OCI-LY3 (cell line): ENCODE measurements at regions not wholly inside any gene's neighbourhood (a gene's known extent, or its start where the extent isn't known, plus 50 kb on each side); places are given as distances from the start of the nearest gene placed in this dataset.

Experiments
- H2AFZ ChIP-seq: fragments of 200-600, 300-600 bp; shearing (Covaris generic); 2 replicates; pipeline ENCODE4 v1.6.0; 2014; ENCODE audit warnings: antibody characterized with exemption, low read depth, low read length
- H3K27ac ChIP-seq: fragments of 200-600, 300-600 bp; sonication (generic); 2 replicates; pipeline ENCODE4 v1.5.1; 2014; ENCODE audit warnings: mild to moderate bottlenecking, low read length, moderate library complexity, mixed read lengths
- H3K27me3 ChIP-seq: fragments of 200-600, 300-600 bp; sonication (generic); 2 replicates; pipeline ENCODE4 v1.6.1; 2014; ENCODE audit warnings: low read depth, low read length, mixed read lengths
- H3K36me3 ChIP-seq: fragments of 200-600, 300-600 bp; sonication (generic); replicated peaks from 2 replicates; pipeline ENCODE3; 2014; ENCODE audit warnings: low read depth, low read length, mixed read lengths
- H3K4me1 ChIP-seq: fragments of 300-600, 200-600 bp; sonication (generic); 2 replicates; pipeline ENCODE4 v1.6.1; 2014; ENCODE audit warnings: low read length, mixed read lengths
- H3K4me2 ChIP-seq: fragments of 200-600, 300-600 bp; sonication (generic); 2 replicates; pipeline ENCODE4 v1.6.1; 2014; ENCODE audit warnings: low read length, mixed read lengths
- H3K4me3 ChIP-seq: fragments of 300-600, 200-600 bp; sonication (generic); 2 replicates; pipeline ENCODE4 v1.5.1; 2014; ENCODE audit warnings: antibody characterized with exemption, mild to moderate bottlenecking, low read length, moderate library complexity
- H3K79me2 ChIP-seq: fragments of 300-600, 200-600 bp; shearing (Covaris generic); 2 replicates; pipeline ENCODE4 v1.6.1; 2014; ENCODE audit warnings: mild to moderate bottlenecking, low read length, mixed read lengths
- H3K9ac ChIP-seq: fragments of 300-600, 200-600 bp; shearing (Covaris generic); 2 replicates; pipeline ENCODE4 v1.6.0; 2014; ENCODE audit warnings: mild to moderate bottlenecking, low read length, moderate library complexity
- H3K9me3 ChIP-seq: fragments of 200-600, 300-600 bp; shearing (Covaris generic); 2 replicates; pipeline ENCODE4 v1.6.1; 2014; ENCODE audit warnings: low read length, mixed read lengths; ENCODE audit not compliant: insufficient read depth
- H4K20me1 ChIP-seq: fragments of 200-600, 300-600 bp; sonication (generic); 2 replicates; pipeline ENCODE4 v1.6.1; 2016; ENCODE audit warnings: low read length, mixed read lengths; ENCODE audit not compliant: insufficient read depth
- CTCF ChIP-seq: fragments of 200-600, 300-600 bp; sonication (generic); IDR thresholded peaks from 2 replicates; pipeline ENCODE4 v1.5.1; 2014; ENCODE audit warnings: antibody characterized with exemption, low read length, low read depth
- EZH2phosphoT487 ChIP-seq: fragments of 200-600 bp; shearing (Covaris generic); IDR thresholded peaks from 2 replicates; pipeline ENCODE4 v1.6.1; 2018; ENCODE audit warnings: antibody characterized with exemption, mixed run types, low read depth

- no peaks in the 10 kb centered on the region for H3K27me3 ChIP-seq
- H3K4me1 ChIP-seq, result peaks cover 88% of the 10 kb centered on the region
- peak overlapping the region; percentile 43 for H3K4me3 ChIP-seq
- H3K9me3 ChIP-seq, result no peaks in the 10 kb centered on the region
- peak overlapping the region; percentile 72 for H3K9ac ChIP-seq
- peak overlapping the region; percentile 95 for H3K27ac ChIP-seq
- no peak overlapping the region for H2AFZ ChIP-seq
- peak overlapping the region; percentile 69 for H3K4me2 ChIP-seq
- TF ChIP-seq CTCF (no peak), EZH2phosphoT487 (no peak)
- H4K20me1 ChIP-seq, result no peaks in the 10 kb centered on the region
- H3K36me3 ChIP-seq, result no peaks in the 10 kb centered on the region
- H3K79me2 ChIP-seq, result no peaks in the 10 kb centered on the region
Measured at GRCh38 chr2:8475349-8476031, 206.4 kb upstream of the ID2 start.

GRCh38 chr2:8477552-8478470 lies 204.0 kb upstream of the ID2 start:
- Histone ChIP-seq H2AFZ (no peak overlapping the region), H3K4me2 (peak overlapping the region; percentile 73), H4K20me1 (no peaks in the 10 kb centered on the region), H3K36me3 (peaks cover 9% of the 10 kb centered on the region), H3K9ac (peak overlapping the region; percentile 76), H3K4me1 (peaks cover 94% of the 10 kb centered on the region), H3K27me3 (no peaks in the 10 kb centered on the region), H3K79me2 (no peaks in the 10 kb centered on the region), H3K4me3 (peak overlapping the region; percentile 64), H3K27ac (peak overlapping the region; percentile 95), H3K9me3 (no peaks in the 10 kb centered on the region)
- TF ChIP-seq CTCF (no peak), EZH2phosphoT487 (peak; percentile 68; the same call in 1 of the 2 replicates)

- Histone ChIP-seq H2AFZ (no peak overlapping the region), H3K27me3 (no peaks in the 10 kb centered on the region), H3K4me3 (peak overlapping the region; percentile 64), H3K36me3 (peaks cover 13% of the 10 kb centered on the region), H3K27ac (peak overlapping the region; percentile 95), H3K9me3 (no peaks in the 10 kb centered on the region), H3K9ac (peak overlapping the region; percentile 76), H3K4me1 (peaks cover 88% of the 10 kb centered on the region), H3K4me2 (peak overlapping the region; percentile 73), H4K20me1 (no peaks in the 10 kb centered on the region), H3K79me2 (no peaks in the 10 kb centered on the region)
- TF ChIP-seq CTCF (no peak), EZH2phosphoT487 (no peak)
Measured at GRCh38 chr2:8478471-8478793, 203.4 kb upstream of the ID2 start.

GRCh38 chr2:8479298-8479697 lies 202.6 kb upstream of the ID2 start:
- no peaks in the 10 kb centered on the region for H3K9me3 ChIP-seq
- H3K4me1 ChIP-seq, result peaks cover 82% of the 10 kb centered on the region
- no peaks in the 10 kb centered on the region for H3K79me2 ChIP-seq
- H3K9ac ChIP-seq, result no peak overlapping the region
- H3K27ac ChIP-seq, result no peak overlapping the region
- no peaks in the 10 kb centered on the region for H3K27me3 ChIP-seq
- no peak for TF ChIP-seq CTCF
- no peak for TF ChIP-seq EZH2phosphoT487
- peaks cover 17% of the 10 kb centered on the region for H3K36me3 ChIP-seq
- no peak overlapping the region for H2AFZ ChIP-seq
- H3K4me2 ChIP-seq, result no peak overlapping the region
- H3K4me3 ChIP-seq, result no peak overlapping the region
- no peaks in the 10 kb centered on the region for H4K20me1 ChIP-seq
